ENCODE measurements at regions not wholly inside any gene's neighbourhood (a gene's known extent, or its start where the extent isn't known, plus 50 kb on each side); places are given as distances from the start of the nearest gene placed in this dataset.

DNA sequence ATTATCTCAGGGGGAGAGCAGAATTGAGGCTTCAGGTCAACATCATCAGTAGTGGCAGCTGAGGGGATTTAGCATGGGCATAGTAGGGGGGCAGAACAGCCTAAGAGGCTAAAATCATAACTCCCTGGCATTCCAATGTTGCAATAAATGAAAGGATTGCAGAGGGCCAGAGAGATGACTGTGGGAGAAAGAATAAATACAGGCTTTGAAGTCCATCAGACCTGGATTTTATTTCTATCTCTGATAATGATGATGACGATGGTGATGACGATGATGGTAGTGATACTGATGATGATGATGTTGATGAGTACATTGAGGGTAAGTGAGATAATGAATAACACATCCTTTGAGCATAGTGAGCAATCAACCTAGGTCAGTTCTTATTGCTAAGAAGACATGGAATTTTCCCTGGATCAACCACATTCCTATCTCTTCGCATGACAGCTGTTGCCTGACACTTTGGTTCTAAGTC is 107.4 kb upstream of the CDH11 start:
- no peak for DNase-seq (ENCODE audit: low read depth in 2 of 3, low spot score in 2 of 3)

DNA sequence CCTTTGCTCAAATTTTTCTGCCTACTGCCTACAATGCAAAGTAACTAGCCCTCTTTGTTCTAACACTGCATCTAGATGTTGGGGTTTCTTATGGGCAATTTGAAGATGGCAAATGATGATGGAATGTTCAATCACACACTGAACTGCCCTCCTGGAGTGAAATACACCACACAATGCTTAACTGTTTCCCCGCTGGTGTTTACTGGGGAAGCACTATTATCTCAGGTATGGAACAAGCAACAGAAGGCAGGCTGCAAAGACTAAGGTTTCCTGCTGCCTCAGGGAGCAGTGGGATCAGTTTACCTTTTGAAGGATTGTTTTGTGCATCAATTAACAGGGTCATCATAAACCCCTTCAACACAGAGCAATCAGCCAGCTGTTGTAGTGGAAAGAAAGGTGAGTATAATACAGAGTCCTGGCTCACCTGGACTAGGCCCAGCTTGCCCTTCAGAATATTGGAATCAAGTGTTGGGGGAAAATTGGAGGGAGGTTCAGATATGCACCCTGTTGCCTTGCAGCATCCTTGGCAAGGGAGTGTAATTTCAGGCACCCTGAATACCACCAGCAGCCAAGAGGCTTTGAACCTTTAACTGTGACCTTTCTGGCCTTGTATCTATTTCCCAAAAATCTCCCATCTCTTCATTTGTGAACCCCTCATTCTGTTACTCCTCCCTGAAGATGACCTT is 105.4 kb upstream of the CDH11 start:
- no peak for DNase-seq (ENCODE audit: low read depth in 2 of 3, low spot score in 2 of 3)

DNA sequence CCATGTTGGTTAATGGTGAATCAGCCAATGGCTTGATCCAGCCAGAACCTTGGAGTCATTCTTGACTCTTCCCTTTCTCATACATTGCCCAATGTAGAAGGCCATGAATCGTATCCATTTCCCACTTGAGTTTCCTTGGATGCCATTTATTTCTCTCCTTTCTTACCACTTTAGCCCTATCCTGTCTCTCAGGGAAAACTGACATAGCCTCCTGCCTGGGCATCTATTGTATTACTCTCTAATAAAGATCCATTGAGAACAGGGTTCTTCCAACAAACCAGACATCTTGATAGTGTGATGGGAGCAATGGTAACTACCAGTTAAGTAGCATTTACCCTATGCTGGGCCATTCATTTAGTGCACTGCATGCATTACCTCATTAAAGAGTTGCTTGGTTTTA is 104.2 kb upstream of the CDH11 start:
- DNase-seq (ENCODE audit: low read depth in 2 of 3, low spot score in 2 of 3), result no peak

DNA sequence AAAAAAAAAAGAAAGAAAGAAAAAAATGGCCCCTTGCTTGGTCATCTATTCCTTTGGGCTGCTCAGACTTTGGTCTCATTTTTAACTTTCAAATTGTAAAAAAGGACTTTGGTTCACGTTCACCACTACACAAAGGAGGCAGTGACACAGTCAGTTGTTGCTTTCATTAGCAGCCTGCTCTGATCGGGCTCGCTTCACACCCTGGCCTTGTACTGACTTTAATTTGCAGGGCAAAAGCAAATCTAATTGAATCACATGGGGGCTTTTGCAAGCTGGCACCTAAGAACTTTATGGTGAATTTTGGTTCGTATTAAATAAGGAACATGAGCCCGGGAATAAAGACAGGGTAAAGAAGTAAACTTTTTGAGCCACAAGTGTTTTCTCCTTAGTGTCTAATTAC is 103.6 kb upstream of the CDH11 start:
- no peak for DNase-seq (ENCODE audit: low read depth in 2 of 3, low spot score in 2 of 3)

DNA sequence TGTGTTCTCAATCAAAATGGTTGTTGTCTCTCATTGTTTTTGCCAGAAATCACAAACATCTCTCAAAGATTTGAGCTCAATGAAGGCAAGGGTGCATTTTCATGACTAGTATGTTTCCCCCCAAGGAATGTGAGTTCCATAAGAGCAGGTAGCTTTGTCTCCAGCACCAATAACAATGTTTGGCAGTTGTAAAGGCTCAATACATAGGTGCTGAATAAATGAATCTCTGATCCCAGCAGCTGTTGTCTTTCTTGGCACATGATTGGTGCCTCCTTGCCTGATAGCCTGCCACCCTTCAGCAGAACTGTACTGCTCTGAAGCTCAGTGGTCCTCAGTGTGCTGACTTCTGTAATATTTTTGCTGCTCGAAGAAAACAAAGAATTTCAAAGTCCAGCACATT is 103.1 kb upstream of the CDH11 start:
- no peak for DNase-seq (ENCODE audit: low read depth in 2 of 3, low spot score in 2 of 3)

DNA sequence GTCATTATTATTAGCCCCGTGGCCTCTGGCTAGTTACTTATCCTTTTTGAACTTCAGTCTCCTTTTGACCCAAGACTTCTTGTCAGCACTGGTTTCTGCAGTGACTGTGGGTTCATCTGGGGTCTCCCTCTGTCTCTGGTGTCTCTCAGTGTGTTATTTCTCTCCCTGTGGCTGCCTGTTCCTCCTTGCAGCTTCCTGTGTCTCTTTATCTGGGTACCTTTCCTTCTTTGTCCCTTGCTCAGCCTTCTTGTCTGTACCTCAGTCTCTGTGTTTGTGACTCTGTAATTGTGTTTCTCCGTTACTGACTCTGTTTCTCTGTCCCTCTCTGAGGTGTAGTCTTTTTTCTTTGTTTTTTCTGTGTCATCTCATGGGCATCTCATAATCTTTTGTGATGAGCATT is 102.6 kb upstream of the CDH11 start:
- DNase-seq (ENCODE audit: low read depth in 2 of 3, low spot score in 2 of 3), result no peak

DNA sequence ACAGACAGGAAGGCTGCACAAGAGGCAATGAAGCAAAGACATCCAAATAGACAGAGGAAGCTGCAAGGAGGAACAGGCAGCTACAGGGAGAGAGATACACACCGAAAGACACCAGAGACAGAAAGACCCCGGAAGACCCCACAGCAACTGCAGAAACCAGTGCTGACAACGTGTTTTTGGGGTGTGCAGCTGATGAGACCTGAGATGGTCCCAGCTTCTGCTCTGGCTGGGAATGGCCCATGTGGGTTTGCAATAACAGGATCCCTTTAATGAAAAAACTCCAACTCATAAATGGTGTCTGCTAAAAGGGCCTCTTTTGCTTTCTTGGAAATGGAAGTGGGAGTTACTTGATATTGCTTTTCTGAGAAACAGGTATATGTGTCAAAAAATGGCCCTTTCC is 101.5 kb upstream of the CDH11 start:
- DNase-seq (ENCODE audit: low read depth in 2 of 3, low spot score in 2 of 3), result no peak

DNA sequence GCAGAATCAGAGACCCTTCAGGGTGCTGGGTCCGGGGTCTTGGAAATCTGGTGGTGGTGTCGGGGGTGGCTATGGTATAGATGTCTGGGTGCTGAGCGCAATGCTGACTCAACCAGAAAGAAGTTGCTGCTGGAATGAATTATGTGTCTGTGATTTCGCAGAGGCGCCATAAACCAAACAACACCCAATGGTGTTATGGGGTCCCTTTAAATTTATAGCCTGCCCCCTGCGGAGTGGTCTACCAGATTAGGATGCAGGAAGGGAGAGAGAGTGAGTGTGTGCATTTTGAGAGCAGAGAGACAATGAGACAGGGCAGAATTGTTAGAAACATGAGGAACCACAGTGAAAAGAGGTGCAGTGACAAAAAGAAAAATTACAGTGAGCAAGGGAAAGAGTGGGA is 100.7 kb upstream of the CDH11 start:
- DNase-seq (ENCODE audit: low read depth in 2 of 3, low spot score in 2 of 3), result no peak

DNA sequence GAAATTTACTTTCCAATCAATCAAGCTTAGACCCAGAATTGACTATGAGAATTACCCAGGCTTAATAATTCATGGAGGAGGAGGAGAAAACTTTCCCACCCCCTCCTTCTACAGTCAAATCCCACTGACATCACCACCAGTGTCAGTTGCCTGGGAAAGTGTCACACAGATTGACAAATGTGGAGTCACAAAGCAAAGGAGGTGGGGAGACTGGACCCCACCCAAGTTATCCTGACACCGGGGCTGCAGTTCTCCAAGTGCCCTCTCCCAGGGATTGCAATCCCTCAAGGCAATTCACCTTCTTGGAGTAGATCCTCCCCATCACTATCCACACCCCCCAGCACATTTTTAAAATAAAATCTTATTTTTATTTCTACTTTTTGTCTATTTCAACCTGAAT is 100.2 kb upstream of the CDH11 start:
- no peak for DNase-seq (ENCODE audit: low read depth in 2 of 3, low spot score in 2 of 3)

DNA sequence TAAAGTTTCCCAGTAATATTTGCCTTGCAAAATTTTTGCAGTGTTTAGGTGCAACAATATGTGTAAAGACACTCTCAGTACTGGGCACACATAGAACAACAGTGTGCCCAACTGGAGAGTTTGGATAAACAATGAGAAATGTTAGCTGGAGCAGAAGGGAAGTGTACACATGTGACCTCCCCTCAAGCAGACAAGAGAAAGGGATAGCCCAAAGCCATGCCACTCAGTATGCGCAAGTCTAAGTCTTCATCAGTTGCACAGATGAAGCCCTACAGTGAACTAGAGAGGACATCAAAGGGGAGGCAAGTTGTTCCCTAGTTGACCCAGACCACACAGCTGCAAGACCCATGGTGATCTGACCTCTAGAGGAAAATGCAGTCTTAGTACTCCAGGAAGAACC is 97.9 kb upstream of the CDH11 start:
- no peak for DNase-seq (ENCODE audit: low read depth in 2 of 3, low spot score in 2 of 3)

DNA sequence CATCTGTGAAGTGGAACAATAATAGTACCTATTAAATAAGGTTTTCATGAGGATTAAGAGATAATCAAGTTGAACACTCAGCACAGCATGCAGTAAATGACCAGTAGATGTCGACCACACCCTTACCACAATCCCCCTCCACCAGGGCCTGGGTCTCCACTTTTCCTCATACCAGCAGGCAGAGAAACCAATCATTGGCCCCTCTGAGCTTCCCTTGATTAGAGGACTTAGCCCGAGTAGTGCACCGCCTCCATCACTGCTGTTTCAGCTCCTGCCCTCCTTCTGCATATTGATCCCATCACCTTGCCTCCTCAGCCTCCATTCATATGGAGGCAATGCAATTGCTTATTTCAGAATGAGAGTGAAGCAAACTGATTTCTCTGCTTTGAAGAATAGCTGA is 96.5 kb upstream of the CDH11 start:
- no peak for DNase-seq (ENCODE audit: low read depth in 2 of 3, low spot score in 2 of 3)

DNA sequence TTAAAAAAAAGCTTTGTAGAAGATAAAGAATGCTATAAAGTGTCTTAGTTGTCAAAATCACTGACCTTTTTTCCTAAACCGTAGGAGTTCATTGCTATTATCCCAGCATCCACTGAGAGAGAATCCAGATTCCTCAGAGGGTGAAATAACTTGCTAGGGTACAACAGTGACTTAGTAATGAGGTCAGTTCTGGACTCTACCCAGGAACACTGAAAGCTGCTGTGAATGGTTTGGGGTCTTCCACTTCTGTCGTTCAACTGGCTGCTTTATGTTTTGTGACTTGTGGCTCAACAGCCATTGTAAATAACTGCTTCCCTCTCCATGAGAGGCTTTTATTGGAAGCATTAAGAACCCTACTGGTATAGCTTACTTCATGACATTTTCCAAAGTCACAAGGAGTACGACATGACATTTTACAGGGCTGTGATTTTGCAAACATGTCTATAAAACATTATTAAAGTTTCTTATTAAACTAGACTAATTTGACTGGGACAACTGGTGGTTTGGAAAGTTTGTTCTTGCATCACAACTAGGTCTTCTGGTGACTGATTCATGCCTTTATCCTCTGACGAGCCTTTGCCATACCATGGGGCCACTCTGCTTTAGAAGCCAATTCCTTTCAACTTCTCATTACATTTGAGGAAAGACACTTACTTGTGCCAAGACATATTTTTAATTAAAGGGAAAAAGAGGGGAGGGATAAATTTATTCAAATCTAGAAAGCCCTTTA is 92.2 kb upstream of the CDH11 start:
- no peak for DNase-seq (ENCODE audit: low read depth in 2 of 3, low spot score in 2 of 3)

DNA sequence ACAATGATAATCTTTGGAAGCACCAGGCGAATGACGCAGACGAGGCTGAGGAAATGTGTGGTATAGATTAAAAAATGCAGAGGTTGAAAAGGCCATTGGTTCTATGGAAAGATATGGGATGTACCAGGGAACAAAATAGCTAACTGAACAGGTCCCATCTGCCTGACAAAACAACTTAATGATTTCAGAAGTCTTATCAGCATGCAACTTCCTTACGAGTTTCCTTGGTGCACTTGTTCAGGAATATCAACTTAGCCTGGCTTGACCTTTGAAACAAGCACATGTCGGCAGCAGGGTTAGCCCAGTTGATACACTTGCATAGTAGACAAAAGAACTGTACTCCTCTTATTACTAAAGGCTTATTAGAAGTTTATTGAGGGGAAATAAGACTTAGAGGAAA is 90.9 kb upstream of the CDH11 start:
- no peak for DNase-seq (ENCODE audit: low read depth in 2 of 3, low spot score in 2 of 3)

DNA sequence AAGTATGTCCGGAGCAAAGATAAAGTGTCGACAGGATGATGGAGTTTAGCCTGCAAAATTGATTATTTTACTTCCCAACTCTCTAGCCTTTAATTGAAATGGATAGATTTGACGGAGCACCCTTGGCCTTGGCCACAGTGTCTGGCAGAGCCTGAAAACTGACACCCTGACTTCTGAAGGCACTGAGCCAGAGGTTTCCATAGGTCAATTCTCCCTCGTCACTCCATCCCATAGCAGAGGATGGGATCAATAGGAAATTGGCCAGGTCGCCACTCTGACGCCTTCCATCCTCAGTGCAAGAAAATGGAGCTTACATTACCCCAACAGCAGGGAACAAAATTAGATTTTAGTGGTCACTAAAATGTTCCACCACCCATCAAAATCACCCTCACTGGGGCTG is 90.4 kb upstream of the CDH11 start:
- no peak for DNase-seq (ENCODE audit: low read depth in 2 of 3, low spot score in 2 of 3)

DNA sequence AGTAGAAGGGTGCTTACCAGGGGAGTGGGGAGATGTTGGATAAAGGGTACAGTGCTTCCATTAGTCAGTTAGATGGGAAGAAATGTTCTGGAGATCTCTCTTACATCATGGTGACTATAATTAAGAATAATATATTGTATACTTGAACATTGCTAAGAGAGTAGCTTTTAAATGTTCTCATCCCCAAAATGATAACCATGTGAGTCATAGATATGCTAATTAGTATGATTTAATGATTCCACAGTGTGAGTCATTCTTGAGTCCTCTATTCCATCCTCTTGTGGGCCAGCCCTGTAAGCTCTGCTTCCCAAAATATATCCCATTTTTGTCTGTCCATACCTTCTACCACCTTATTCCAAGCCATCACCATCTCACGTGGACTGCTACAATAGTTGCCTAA is 80.6 kb upstream of the CDH11 start:
- no peak for DNase-seq (ENCODE audit: low read depth in 2 of 3, low spot score in 2 of 3)

DNA sequence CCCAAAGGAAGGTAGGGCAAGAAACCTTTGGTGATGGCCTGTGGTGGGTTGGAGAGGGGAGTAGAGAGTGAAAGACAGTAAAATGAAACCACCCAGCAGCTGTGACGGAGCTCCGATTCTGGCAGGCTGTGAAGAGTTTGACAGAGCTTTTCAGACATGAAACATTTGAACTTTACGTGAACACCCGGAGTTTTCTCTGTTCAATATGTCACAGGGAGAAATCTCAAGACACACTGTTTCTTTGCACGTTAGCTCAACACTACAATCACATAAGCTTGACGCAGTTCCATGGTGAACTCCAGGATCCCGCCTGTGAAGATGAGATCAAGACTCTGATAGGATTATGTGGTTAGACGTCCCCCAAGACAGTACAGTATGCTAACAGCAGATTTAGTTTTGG is 79.6 kb upstream of the CDH11 start:
- DNase-seq (ENCODE audit: low read depth in 2 of 3, low spot score in 2 of 3), result no peak

DNA sequence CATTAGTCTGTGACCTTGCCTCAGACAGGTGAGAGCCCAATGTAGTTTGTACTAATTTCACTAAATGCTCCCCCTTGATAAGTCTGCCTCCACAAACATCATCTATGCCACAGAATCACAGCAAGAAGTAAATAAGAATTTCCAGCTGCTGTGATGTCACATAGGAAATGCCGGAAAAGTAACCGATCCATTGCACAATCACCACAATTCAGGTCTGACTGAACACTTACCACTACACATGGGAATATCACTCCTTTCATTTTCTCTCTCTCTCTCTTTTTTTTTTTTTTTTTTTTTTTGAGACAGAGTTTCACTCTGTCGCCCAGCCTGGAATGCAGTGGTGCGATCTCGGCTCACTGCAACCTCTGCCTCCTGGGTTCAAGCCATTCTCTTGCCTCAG is 79.0 kb upstream of the CDH11 start:
- DNase-seq (ENCODE audit: low read depth in 2 of 3, low spot score in 2 of 3), result no peak

DNA sequence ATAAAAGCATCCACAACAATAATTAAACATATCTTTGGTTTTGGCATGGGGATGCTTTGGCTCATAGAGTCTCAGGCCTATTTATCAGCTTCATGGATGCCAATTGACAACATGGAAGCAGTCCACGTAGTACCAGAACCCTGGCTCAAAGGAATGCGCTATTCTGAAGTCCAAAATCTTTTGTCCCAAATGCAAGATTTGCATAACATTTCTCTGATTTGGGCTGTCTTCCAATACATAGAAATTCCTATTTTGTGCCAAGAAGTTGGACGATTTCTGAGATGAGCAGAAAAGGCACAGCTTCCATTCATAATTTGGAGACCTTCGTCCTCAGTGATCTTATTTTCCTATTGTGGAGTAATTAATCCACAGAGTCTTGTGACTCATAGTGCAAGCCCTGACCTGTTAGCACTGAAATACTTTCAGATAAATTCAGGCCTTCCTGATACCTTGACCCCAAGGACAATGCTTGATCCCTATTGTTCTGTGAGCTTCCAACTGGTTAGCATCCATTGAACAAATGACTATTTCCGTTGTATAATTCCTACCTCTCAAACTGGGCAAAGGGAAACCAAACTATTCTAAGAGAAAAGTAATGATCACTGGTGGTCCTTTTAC is 78.4 kb upstream of the CDH11 start:
- no peak for DNase-seq (ENCODE audit: low read depth in 2 of 3, low spot score in 2 of 3)

DNA sequence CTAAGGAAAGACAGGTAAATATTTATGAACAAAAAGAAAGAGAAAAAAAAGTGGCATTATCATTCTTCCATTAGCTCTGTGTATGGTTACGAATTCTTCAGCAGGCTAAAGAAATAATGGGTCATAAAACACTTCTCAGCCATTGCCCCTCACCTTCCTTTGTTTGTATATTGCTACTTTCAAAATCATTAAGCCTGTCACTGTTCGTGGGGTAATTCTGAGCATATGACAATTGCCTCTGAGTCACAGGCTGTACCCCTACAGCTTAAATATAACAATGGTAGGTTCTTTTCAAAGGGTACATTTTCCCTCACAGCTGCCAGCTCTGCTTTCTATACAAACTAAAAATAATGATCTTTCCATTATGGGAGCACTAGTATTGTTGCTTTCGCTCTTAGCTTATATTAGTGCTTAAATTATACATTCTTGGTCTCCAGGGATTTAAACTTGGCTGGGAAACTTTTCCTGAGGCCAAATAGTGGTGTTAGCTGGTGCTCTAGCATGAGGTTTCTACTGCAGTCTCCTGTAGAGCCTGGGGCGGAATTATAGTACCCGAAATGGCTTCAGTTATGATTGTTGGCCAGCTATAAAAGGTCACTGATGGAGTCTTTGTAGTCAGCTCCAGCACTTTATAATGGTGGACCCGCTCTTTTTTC is 74.7 kb upstream of the CDH11 start:
- no peak for DNase-seq (ENCODE audit: low read depth in 2 of 3, low spot score in 2 of 3)

DNA sequence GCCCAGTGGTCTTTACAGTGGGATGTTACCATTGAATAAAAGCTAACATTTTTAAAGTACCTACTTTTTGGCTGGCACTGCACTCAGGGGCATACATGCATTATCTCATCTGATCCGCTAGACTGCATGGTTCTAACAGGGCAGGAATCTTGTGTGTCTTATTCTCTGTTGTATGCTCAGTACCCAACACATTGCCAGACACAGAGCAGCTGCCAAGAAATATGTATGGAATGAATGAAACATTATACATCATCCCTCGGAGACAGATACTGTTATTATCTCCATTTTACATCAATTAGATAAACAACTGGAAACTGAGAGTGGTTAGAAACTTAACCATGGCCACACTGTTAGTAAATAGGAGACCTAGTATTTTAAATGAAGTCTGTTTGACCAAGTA is 74.1 kb upstream of the CDH11 start:
- no peak for DNase-seq (ENCODE audit: low read depth in 2 of 3, low spot score in 2 of 3)

DNA sequence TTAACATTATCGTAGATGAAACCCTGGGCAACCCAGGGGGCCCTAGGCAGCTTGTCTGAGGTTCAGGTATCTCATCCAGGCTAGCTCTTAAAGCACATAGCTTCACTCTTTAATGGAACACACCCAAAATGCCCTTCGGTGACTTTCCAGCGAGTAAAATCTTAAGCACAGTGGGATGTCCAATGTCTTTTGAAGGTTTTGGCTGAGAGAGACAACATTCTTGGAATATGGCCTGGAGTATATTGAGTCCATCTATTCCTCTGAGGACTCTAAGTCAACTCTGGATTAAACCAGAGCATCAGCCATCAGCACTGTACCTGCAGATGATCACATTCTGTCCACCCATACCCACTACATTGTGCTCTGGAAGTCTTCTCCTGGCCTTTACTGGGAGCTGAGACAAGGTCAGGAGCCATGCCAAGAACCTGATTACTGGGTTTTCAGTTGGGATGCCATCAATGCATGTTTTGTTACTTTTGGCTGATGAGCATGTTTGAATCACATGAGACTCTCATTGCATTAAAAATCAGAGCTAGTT is 63.4 kb upstream of the CDH11 start:
- DNase-seq (ENCODE audit: low read depth in 2 of 3, low spot score in 2 of 3), result no peak

Measured in hematopoietic multipotent progenitor cell (in vitro differentiated cells).